ENCODE measurements at regions not wholly inside any gene's neighbourhood (a gene's known extent, or its start where the extent isn't known, plus 50 kb on each side); places are given as distances from the start of the nearest gene placed in this dataset.
A peak's percentile ranks its signal among the peaks of the same experiment; 100 is the strongest.

- Histone ChIP-seq H3K9ac (ENCODE audit: extremely low read depth, low read length, poor library complexity, severe bottlenecking) (no peak overlapping the region), H3K9me3 (ENCODE audit: control insufficient read depth, low read length) (no peaks in the 10 kb centered on the region), H3K4me3 (ENCODE audit: low read length) (no peak overlapping the region), H3K36me3 (ENCODE audit: control insufficient read depth, insufficient read depth, low read length) (no peaks in the 10 kb centered on the region), H3K27ac (ENCODE audit: low read depth, low read length) (no peak overlapping the region), H3K27me3 (ENCODE audit: control insufficient read depth, insufficient read depth, low read length, poor library complexity, severe bottlenecking) (no peaks in the 10 kb centered on the region), H3K4me1 (ENCODE audit: control insufficient read depth, insufficient read depth, low read length) (peaks cover 2% of the 10 kb centered on the region)
- Mint-ChIP-seq H3K9me3 (no peaks in the 10 kb centered on the region), H3K36me3 (ENCODE audit: low read depth) (no peaks in the 10 kb centered on the region), H3K4me3 (no peak overlapping the region), H3K4me1 (peaks cover 22% of the 10 kb centered on the region), H3K27ac (no peak overlapping the region), H3K27me3 (ENCODE audit: insufficient read depth) (peaks cover 11% of the 10 kb centered on the region)
- TF ChIP-seq CTCF (conservative IDR thresholded peaks at IDR 0.05): no peak
- DNase-seq: peak; percentile 38
- WGBS, 2 experiments (ENCODE audit: insufficient coverage in 1 of 2, insufficient read length in 1 of 2): 82 to 86% methylated on average over 16 to 18 of the region's 18 CpGs
Observed at GRCh38 chr1:55309786-55310504, 94.8 kb upstream of the USP24 start.

DNA sequence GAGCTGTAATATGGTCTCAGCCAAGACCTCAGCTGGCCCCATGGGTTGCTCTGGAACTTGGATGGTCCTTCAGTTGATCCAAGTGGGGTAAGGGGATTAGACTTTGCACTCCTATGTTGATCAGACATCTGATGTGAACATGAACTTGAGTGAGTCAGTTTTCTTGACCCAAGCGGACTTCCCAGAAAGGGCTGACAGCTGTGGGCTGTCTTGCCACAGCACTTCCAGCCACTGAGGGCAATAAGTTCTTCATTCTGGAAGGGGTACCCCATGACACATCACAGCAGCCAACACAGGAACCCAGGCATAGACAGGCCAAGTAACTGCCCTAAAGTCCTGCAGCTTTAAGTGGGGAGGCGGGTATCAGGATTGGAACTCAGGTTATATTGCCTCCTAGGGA, 93.9 kb upstream of the USP24 start:
- Mint-ChIP-seq H3K27ac (no peak overlapping the region), H3K4me3 (no peak overlapping the region), H3K9me3 (no peaks in the 10 kb centered on the region), H3K36me3 (ENCODE audit: low read depth) (no peaks in the 10 kb centered on the region), H3K4me1 (peaks cover 19% of the 10 kb centered on the region), H3K27me3 (ENCODE audit: insufficient read depth) (peaks cover 11% of the 10 kb centered on the region)
- Histone ChIP-seq H3K36me3 (ENCODE audit: control insufficient read depth, insufficient read depth, low read length) (no peaks in the 10 kb centered on the region), H3K27ac (ENCODE audit: low read depth, low read length) (no peak overlapping the region), H3K9ac (ENCODE audit: extremely low read depth, low read length, poor library complexity, severe bottlenecking) (no peak overlapping the region), H3K27me3 (ENCODE audit: control insufficient read depth, insufficient read depth, low read length, poor library complexity, severe bottlenecking) (no peaks in the 10 kb centered on the region), H3K4me3 (ENCODE audit: low read length) (no peak overlapping the region), H3K4me1 (ENCODE audit: control insufficient read depth, insufficient read depth, low read length) (peaks cover 2% of the 10 kb centered on the region), H3K9me3 (ENCODE audit: control insufficient read depth, low read length) (no peaks in the 10 kb centered on the region)
- peak; percentile 13 for DNase-seq
- 93 to 100% methylated on average over 2 of the region's 2 CpGs for WGBS, 2 experiments (ENCODE audit: insufficient coverage in 1 of 2, insufficient read length in 1 of 2)
- TF ChIP-seq CTCF (conservative IDR thresholded peaks at IDR 0.05): no peak

GRCh38 chr1:55305735-55306134, 90.6 kb upstream of the USP24 start:
- no peak overlapping the region for H3K27ac ChIP-seq (ENCODE audit: low read depth, low read length)

More at GRCh38 chr1:55305735-55306134, 90.6 kb upstream of the USP24 start:
- peaks cover 18% of the 10 kb centered on the region for H3K27me3 ChIP-seq (ENCODE audit: control insufficient read depth, insufficient read depth, low read length, poor library complexity, severe bottlenecking)
- no peak overlapping the region for H3K27ac Mint-ChIP-seq
- H3K4me3 Mint-ChIP-seq: no peak overlapping the region
- TF ChIP-seq CTCF (conservative IDR thresholded peaks at IDR 0.05): no peak
- no peaks in the 10 kb centered on the region for H3K9me3 Mint-ChIP-seq
- no peak overlapping the region for H3K4me3 ChIP-seq (ENCODE audit: low read length)
- H3K4me1 ChIP-seq (ENCODE audit: control insufficient read depth, insufficient read depth, low read length): peaks cover 11% of the 10 kb centered on the region
- DNase-seq: no peak
- WGBS, 2 experiments (ENCODE audit: insufficient coverage in 1 of 2, insufficient read length in 1 of 2): 45% methylated on average over 2 of the region's 2 CpGs; no CpG with 5 or more reads in 1 of the 2 experiments
- H3K36me3 ChIP-seq (ENCODE audit: control insufficient read depth, insufficient read depth, low read length): no peaks in the 10 kb centered on the region
- H3K9me3 ChIP-seq (ENCODE audit: control insufficient read depth, low read length): no peaks in the 10 kb centered on the region
- no peaks in the 10 kb centered on the region for H3K36me3 Mint-ChIP-seq (ENCODE audit: low read depth)
- H3K4me1 Mint-ChIP-seq: peaks cover 3% of the 10 kb centered on the region
- no peak overlapping the region for H3K9ac ChIP-seq (ENCODE audit: extremely low read depth, low read length, poor library complexity, severe bottlenecking)
- peaks cover 22% of the 10 kb centered on the region for H3K27me3 Mint-ChIP-seq (ENCODE audit: insufficient read depth)

Measured in endodermal cell (in vitro differentiated cells).